HFFc6 (cell line): ENCODE measurements at regions not wholly inside any gene's neighbourhood (a gene's known extent, or its start where the extent isn't known, plus 50 kb on each side); places are given as distances from the start of the nearest gene placed in this dataset.

Source experiments
- DNase-seq: peaks from one replicate; pipeline ENCODE4 v3.0.0-alpha.2; 2018
- H3K27ac Mint-ChIP-seq: 2 replicates; pipeline ENCODE4 v1.8.0; 2020; ENCODE audit warnings: mild to moderate bottlenecking, mixed read lengths
- H3K27me3 Mint-ChIP-seq: 2 replicates; pipeline ENCODE4 v1.8.0; 2021; ENCODE audit warnings: mild to moderate bottlenecking, moderate library complexity, mixed read lengths; ENCODE audit not compliant: insufficient read depth
- H3K36me3 Mint-ChIP-seq: 2 replicates; pipeline ENCODE4 v1.8.0; 2021; ENCODE audit warnings: low read depth, mixed read lengths
- H3K4me1 Mint-ChIP-seq: 2 replicates; pipeline ENCODE4 v1.8.0; 2020; ENCODE audit warnings: low read depth, mixed read lengths
- H3K4me3 Mint-ChIP-seq: 2 replicates; pipeline ENCODE4 v1.8.0; 2020; ENCODE audit warnings: mild to moderate bottlenecking, moderate library complexity, mixed read lengths
- H3K9me3 Mint-ChIP-seq: 2 replicates; pipeline ENCODE4 v1.8.0; 2020; ENCODE audit warnings: mild to moderate bottlenecking, mixed read lengths
- TF ChIP-seq, protein P1 (sequence below): fragments of 200-600 bp; sonication (generic); IDR thresholded peaks from 2 replicates; pipeline ENCODE4 v1.5.0; 2021; ENCODE audit warnings: antibody characterized with exemption, mild to moderate bottlenecking

DNA sequence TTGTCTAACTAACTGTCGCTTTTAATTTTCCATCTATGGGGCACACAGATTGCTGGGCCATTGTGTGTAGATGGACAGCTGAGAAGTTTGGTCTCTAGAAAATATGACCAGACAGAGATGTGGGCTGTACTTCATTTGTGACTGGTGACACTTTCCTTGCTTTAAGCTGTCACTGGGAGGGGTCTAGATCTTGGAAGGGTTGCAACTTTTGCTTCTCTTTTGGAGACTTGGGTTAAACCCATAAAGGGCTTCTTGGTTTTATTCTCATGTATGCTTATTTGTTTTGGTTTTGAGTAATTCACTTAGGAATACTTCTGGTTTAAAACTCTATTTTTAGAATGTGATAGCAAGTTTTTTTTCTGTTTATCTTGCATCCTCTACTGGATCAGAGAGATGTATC lies 80.2 kb downstream of the ETS2 start:
- Mint-ChIP-seq H3K27me3 (peaks cover 21% of the 10 kb centered on the region), H3K4me3 (no peak overlapping the region), H3K4me1 (no peaks in the 10 kb centered on the region), H3K36me3 (peaks cover 23% of the 10 kb centered on the region), H3K27ac (no peak overlapping the region), H3K9me3 (peaks cover 29% of the 10 kb centered on the region)
- TF ChIP-seq, protein P1, sequence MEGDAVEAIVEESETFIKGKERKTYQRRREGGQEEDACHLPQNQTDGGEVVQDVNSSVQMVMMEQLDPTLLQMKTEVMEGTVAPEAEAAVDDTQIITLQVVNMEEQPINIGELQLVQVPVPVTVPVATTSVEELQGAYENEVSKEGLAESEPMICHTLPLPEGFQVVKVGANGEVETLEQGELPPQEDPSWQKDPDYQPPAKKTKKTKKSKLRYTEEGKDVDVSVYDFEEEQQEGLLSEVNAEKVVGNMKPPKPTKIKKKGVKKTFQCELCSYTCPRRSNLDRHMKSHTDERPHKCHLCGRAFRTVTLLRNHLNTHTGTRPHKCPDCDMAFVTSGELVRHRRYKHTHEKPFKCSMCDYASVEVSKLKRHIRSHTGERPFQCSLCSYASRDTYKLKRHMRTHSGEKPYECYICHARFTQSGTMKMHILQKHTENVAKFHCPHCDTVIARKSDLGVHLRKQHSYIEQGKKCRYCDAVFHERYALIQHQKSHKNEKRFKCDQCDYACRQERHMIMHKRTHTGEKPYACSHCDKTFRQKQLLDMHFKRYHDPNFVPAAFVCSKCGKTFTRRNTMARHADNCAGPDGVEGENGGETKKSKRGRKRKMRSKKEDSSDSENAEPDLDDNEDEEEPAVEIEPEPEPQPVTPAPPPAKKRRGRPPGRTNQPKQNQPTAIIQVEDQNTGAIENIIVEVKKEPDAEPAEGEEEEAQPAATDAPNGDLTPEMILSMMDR = no peak
- no peak for DNase-seq

DNA sequence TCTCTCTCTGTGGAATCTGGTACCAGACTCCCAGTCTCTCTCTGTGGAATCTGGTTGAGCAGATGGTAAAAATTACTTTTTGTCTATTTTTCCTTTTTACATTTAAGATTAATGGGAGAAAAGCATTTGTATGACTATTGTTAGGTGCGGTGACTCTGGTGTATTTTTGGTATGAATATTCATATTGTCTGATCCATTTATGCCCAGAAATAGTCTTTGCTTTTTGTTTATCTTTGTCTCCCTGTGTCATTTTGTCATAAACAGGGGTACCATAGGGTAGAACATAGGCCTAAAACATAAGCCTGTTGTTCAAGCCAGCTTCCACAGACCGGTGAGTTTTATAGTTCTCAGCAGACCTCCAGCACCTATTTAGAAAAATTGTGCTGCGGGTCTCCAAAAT lies 78.7 kb downstream of the ETS2 start:
- TF ChIP-seq, protein P1 = no peak
- Mint-ChIP-seq H3K4me1 (no peaks in the 10 kb centered on the region), H3K27me3 (peaks cover 21% of the 10 kb centered on the region), H3K27ac (no peak overlapping the region), H3K36me3 (peaks cover 24% of the 10 kb centered on the region), H3K4me3 (no peak overlapping the region), H3K9me3 (peaks cover 34% of the 10 kb centered on the region)
- DNase-seq = no peak

DNA sequence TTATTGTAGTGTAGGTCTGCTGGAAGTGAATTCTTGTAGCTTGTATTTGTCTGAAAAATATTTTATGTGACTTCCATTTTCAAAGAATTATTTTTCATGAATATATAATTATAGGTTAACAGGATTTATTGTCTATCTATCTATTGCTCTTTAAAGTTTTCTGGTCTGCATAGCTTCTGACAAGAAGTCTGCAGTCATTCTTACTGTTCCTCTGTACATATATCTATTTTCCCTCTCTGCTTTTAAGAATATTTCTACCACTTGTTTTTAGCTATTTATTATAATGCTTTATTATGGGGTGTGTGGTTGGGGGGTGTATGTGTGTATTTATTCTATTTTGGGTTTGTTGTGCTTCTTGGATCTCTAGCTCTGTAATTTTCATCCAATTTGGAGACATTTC lies 77.4 kb downstream of the ETS2 start:
- TF ChIP-seq, protein P1 = no peak
- Mint-ChIP-seq H3K27me3 (peaks cover 21% of the 10 kb centered on the region), H3K27ac (no peak overlapping the region), H3K9me3 (peaks cover 34% of the 10 kb centered on the region), H3K4me1 (no peaks in the 10 kb centered on the region), H3K36me3 (peaks cover 28% of the 10 kb centered on the region), H3K4me3 (no peak overlapping the region)
- DNase-seq = no peak

DNA sequence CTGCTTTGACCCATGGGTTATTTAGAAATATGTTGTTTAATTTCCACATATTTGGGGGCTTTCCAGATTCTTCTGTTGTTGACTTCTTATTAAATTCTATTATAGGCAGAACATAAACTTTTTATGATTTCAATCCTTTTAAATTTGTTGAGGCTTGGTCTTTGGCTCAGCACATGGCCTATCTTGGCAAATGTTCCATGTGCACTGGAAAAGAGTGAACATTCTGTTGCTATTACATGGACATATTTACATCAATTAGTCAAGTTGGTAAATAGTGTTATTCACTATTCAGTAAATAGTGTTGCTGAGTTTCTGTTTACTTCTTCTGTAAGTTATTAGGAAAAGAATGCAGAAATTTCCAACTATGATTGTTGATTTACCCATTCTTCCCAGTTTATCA lies 75.4 kb downstream of the ETS2 start:
- Mint-ChIP-seq H3K27ac (no peak overlapping the region), H3K36me3 (peaks cover 16% of the 10 kb centered on the region), H3K4me1 (no peaks in the 10 kb centered on the region), H3K4me3 (no peak overlapping the region), H3K9me3 (peaks cover 22% of the 10 kb centered on the region), H3K27me3 (peaks cover 17% of the 10 kb centered on the region; the same call in 1 of the 2 replicates)
- no peak for DNase-seq
- TF ChIP-seq, protein P1 = no peak

DNA sequence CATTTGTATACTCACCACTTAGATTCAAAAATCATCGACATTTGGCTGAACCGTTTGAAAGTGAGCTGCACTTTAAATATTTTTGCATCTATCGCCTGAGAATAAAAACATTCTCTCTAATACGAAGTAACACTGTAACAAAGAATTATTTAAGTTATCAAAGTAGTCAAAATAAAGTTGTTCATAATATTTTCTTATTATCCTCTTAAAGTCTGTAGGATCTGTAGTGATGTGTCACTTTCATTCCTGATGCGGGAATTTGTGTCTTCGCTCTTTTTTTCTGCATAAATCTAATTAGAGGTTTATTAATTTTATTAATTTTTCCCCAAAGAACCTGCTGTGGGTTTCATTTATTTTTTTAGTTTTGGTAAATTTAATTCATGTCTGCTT lies 74.8 kb downstream of the ETS2 start:
- H3K36me3 Mint-ChIP-seq = peaks cover 16% of the 10 kb centered on the region
- peaks cover 22% of the 10 kb centered on the region for H3K9me3 Mint-ChIP-seq
- H3K27me3 Mint-ChIP-seq = peaks cover 11% of the 10 kb centered on the region; the same call in 1 of the 2 replicates
- TF ChIP-seq, protein P1 = no peak
- no peak overlapping the region for H3K27ac Mint-ChIP-seq
- DNase-seq = no peak
- no peaks in the 10 kb centered on the region for H3K4me1 Mint-ChIP-seq
- H3K4me3 Mint-ChIP-seq = no peak overlapping the region
